OCI-LY7 (cell line): ENCODE measurements at regions not wholly inside any gene's neighbourhood (a gene's known extent, or its start where the extent isn't known, plus 50 kb on each side); places are given as distances from the start of the nearest gene placed in this dataset.

ENCODE experiments used
- BruUV-seq: library from RNA; stranded (reverse); fragments of 400-500 nt; replicated peaks from 2 replicates; lab custom pipeline; 2021; lab: Mats Ljungman, UMichigan
- CTCF ChIA-PET: fragments of 300-600 bp; sonication (Branson Sonifier 250); formaldehyde crosslinking; loops from one replicate; lab custom pipeline; 2022; ENCODE audit warnings: antibody characterized with exemption; ENCODE audit not compliant: unreplicated experiment; lab: Charles Lee
- POLR2A ChIA-PET: fragments of 300-600 bp; sonication (Branson Sonifier 250); formaldehyde crosslinking; loops from one replicate; lab custom pipeline; 2022; ENCODE audit warnings: antibody characterized with exemption; lab: Charles Lee
- DNase-seq: peaks from one replicate; pipeline ENCODE4 v3.0.0-alpha.2; 2015; ENCODE audit warnings: low spot score
- H2AFZ ChIP-seq: fragments of 200-600 bp; sonication (generic), shearing (Covaris generic); 2 replicates; pipeline ENCODE4 v1.6.1; 2014; ENCODE audit warnings: mild to moderate bottlenecking, antibody characterized with exemption, low read length, moderate library complexity
- H3K27ac ChIP-seq: fragments of 200-600 bp; sonication (generic); 2 replicates; pipeline ENCODE4 v1.5.1; 2014; ENCODE audit warnings: mixed run types, low read depth, mild to moderate bottlenecking, moderate library complexity, low read length, inconsistent platforms; ENCODE audit not compliant: poor library complexity, severe bottlenecking
- H3K36me3 ChIP-seq: fragments of 200-600 bp; sonication (generic); 2 replicates; pipeline ENCODE4 v1.6.1; 2014; ENCODE audit warnings: mild to moderate bottlenecking, antibody characterized with exemption, low read length, moderate library complexity, mixed read lengths; ENCODE audit not compliant: insufficient read depth
- H3K4me1 ChIP-seq: fragments of 200-600 bp; sonication (generic); 2 replicates; pipeline ENCODE4 v1.5.1; 2014; ENCODE audit warnings: mild to moderate bottlenecking, low read length; ENCODE audit not compliant: insufficient read depth, poor library complexity, severe bottlenecking
- H3K4me2 ChIP-seq: fragments of 200-600 bp; sonication (generic); 2 replicates; pipeline ENCODE4 v1.6.1; 2014; ENCODE audit warnings: mild to moderate bottlenecking, low read length
- H3K4me3 ChIP-seq: fragments of 200-600 bp; sonication (generic); 2 replicates; pipeline ENCODE4 v1.5.1; 2014; ENCODE audit warnings: mild to moderate bottlenecking, low read depth, low read length; ENCODE audit not compliant: poor library complexity, severe bottlenecking
- H3K79me2 ChIP-seq: fragments of 200-600 bp; sonication (generic); 2 replicates; pipeline ENCODE4 v1.6.1; 2016; ENCODE audit warnings: low read depth, mild to moderate bottlenecking, low read length, moderate library complexity, mixed read lengths; ENCODE audit not compliant: insufficient read depth
- H3K9me2 ChIP-seq: fragments of 200-600 bp; sonication (generic); 2 replicates; pipeline ENCODE4 v1.6.1; 2016; ENCODE audit warnings: mild to moderate bottlenecking, low read length, mixed read lengths; ENCODE audit not compliant: insufficient read depth
- H3K9me3 ChIP-seq: fragments of 200-600 bp; sonication (generic); 2 replicates; pipeline ENCODE4 v1.6.1; 2014; ENCODE audit warnings: mild to moderate bottlenecking, mixed run types, low read length, mixed read lengths
- H4K20me1 ChIP-seq: fragments of 200-600 bp; sonication (generic); 2 replicates; pipeline ENCODE4 v1.6.1; 2014; ENCODE audit warnings: mild to moderate bottlenecking, antibody characterized with exemption, low read length, moderate library complexity, mixed read lengths; ENCODE audit not compliant: insufficient read depth
- CTCF ChIP-seq: fragments of 200-600 bp; sonication (generic); conservative IDR thresholded peaks from 2 replicates; pipeline ENCODE4 v1.5.1; 2014; ENCODE audit warnings: mild to moderate bottlenecking, antibody characterized with exemption, low read length, moderate library complexity, mixed read lengths
- EZH2phosphoT487 ChIP-seq: fragments of 200-600 bp; sonication (generic); IDR thresholded peaks from 2 replicates; pipeline ENCODE4 v1.6.1; 2018; ENCODE audit warnings: low read depth, borderline replicate concordance, mild to moderate bottlenecking, mixed run types, antibody characterized with exemption, low read length, moderate library complexity, mixed read lengths
- intact Hi-C: fragments of 100-400 bp; cut with micrococcal nuclease; formaldehyde crosslinking; loops from one replicate; pipeline ENCODE4 v1.10.0; 2022; ENCODE audit not compliant: unreplicated experiment

- Histone ChIP-seq H3K9me3 (no peaks in the 10 kb centered on the region), H2AFZ (no peak overlapping the region), H3K4me3 (no peak overlapping the region), H3K4me1 (no peaks in the 10 kb centered on the region), H3K36me3 (no peaks in the 10 kb centered on the region), H3K9me2 (no peaks in the 10 kb centered on the region), H4K20me1 (no peaks in the 10 kb centered on the region), H3K79me2 (no peaks in the 10 kb centered on the region), H3K4me2 (no peak overlapping the region), H3K27ac (no peak overlapping the region)
- TF ChIP-seq EZH2phosphoT487 = no peak
- no peak for TF ChIP-seq CTCF
- DNase-seq = no peak
- intact Hi-C loops = no loop called here
- no TSS peak for BruUV-seq
- ChIA-PET CTCF (no interaction called here), POLR2A (no interaction called here)
Measured at GRCh38 chr11:134586726-134587125, 174.7 kb upstream of the B3GAT1 start.

GRCh38 chr11:134585666-134586610 is 173.9 kb upstream of the B3GAT1 start:
- DNase-seq = no peak
- no peak overlapping the region for H3K4me2 ChIP-seq
- BruUV-seq = no TSS peak
- no peaks in the 10 kb centered on the region for H3K79me2 ChIP-seq
- H3K27ac ChIP-seq = no peak overlapping the region
- H3K9me2 ChIP-seq = no peaks in the 10 kb centered on the region
- intact Hi-C loops = no loop called here
- no peak overlapping the region for H2AFZ ChIP-seq
- ChIA-PET POLR2A (no interaction called here), CTCF (no interaction called here)
- H3K4me1 ChIP-seq = no peaks in the 10 kb centered on the region
- H3K9me3 ChIP-seq = no peaks in the 10 kb centered on the region
- TF ChIP-seq EZH2phosphoT487 (no peak), CTCF (no peak)
- H4K20me1 ChIP-seq = no peaks in the 10 kb centered on the region
- H3K36me3 ChIP-seq = no peaks in the 10 kb centered on the region
- H3K4me3 ChIP-seq = no peak overlapping the region
